D721Med (cell line): ENCODE measurements at regions not wholly inside any gene's neighbourhood (a gene's known extent, or its start where the extent isn't known, plus 50 kb on each side); places are given as distances from the start of the nearest gene placed in this dataset.
"Not testable (repeated sequence)": the region's sequence is repeated elsewhere in the genome, so short reads cannot be mapped to it uniquely, and the experiment has no call there.

ENCODE experiments used
- DNase-seq: peaks from one replicate; pipeline ENCODE4 v3.0.0; 2011; ENCODE audit warnings: low spot score; ENCODE audit not compliant: insufficient read length
- FAIRE-seq: peaks from 2 replicates; lab custom pipeline; 2011; peaks lifted over from hg19 to GRCh38; lab: Jason Lieb, UNC
- CTCF ChIP-seq: IDR thresholded peaks from 2 replicates; pipeline ENCODE4 v1.5.1; 2012; ENCODE audit warnings: mild to moderate bottlenecking, control low read depth; ENCODE audit not compliant: insufficient read depth; ENCODE audit errors: missing control alignments

- no peak for DNase-seq
- TF ChIP-seq CTCF: no peak
- no peak for FAIRE-seq
Observed at GRCh38 chr4:75142850-75143249, 209.9 kb downstream of the PARM1 start.

- DNase-seq (no peak), FAIRE-seq (no peak)
- no peak for TF ChIP-seq CTCF
Observed at GRCh38 chr4:75142382-75142781, 209.5 kb downstream of the PARM1 start.

- TF ChIP-seq CTCF: no peak
- no peak for FAIRE-seq
- DNase-seq: no peak
Observed at GRCh38 chr4:75141162-75141561, 208.2 kb downstream of the PARM1 start.

- DNase-seq: no peak
- FAIRE-seq: no peak
Observed at GRCh38 chr4:75137302-75137701, 204.4 kb downstream of the PARM1 start.

GRCh38 chr4:75135068-75135825 lies 202.3 kb downstream of the PARM1 start:
- TF ChIP-seq CTCF: no peak
- DNase-seq (no peak), FAIRE-seq (no peak)

More at GRCh38 chr4:75137302-75137701, 204.4 kb downstream of the PARM1 start:
- no peak for TF ChIP-seq CTCF

- DNase-seq, FAIRE-seq: not testable (repeated sequence)
Observed at GRCh38 chr4:75126870-75127269, 194.0 kb downstream of the PARM1 start.

- DNase-seq (no peak), FAIRE-seq (no peak)
- no peak for TF ChIP-seq CTCF
Observed at GRCh38 chr4:75126058-75126457, 193.1 kb downstream of the PARM1 start.
